A549 (cell line): ENCODE measurements at regions not wholly inside any gene's neighbourhood (a gene's known extent, or its start where the extent isn't known, plus 50 kb on each side); places are given as distances from the start of the nearest gene placed in this dataset.
"Not testable (repeated sequence)": the region's sequence is repeated elsewhere in the genome, so short reads cannot be mapped to it uniquely, and the experiment has no call there.

ENCODE experiments used
- CEBPB ChIP-seq, 2 experiments: fragments of >200 bp in 1 of 2; sonication (Bioruptor Twin) in 1 of 2; formaldehyde crosslinking in 1 of 2; IDR thresholded peaks; 2 replicates each; pipeline ENCODE4 v1.6.1; 2012 to 2016
- CTCF ChIP-seq: fragments of >200 bp; sonication (Bioruptor Twin); formaldehyde crosslinking; IDR thresholded peaks from 3 replicates; pipeline ENCODE4 v1.5.1; 2016
- EP300 ChIP-seq, 2 experiments: fragments of >200 bp; sonication (Bioruptor Twin); formaldehyde crosslinking; IDR thresholded peaks; 2 replicates in 1 of 2; 3 replicates in 1 of 2; pipeline ENCODE4 v1.6.1; 2016 to 2017
- MAX ChIP-seq: IDR thresholded peaks from 2 replicates; pipeline ENCODE4 v1.6.1; 2012
- NFE2L2 ChIP-seq: fragments of 150-350 bp; conservative IDR thresholded peaks from 2 replicates; pipeline ENCODE4 v1.6.1; 2014; ENCODE audit warnings: low read length
- NPAS2 ChIP-seq: fragments of 250-450 bp; sonication (Bioruptor Pico); IDR thresholded peaks from 2 replicates; pipeline ENCODE4 v1.8.0; 2022; ENCODE audit warnings: mild to moderate bottlenecking, moderate library complexity, borderline replicate concordance
- PBX3 ChIP-seq: IDR thresholded peaks from 2 replicates; pipeline ENCODE4 v1.6.1; 2012
- POLR2A ChIP-seq: IDR thresholded peaks from 2 replicates; pipeline ENCODE4 v1.6.1; 2012; ENCODE audit warnings: mild to moderate bottlenecking, low read length
- RFX5 ChIP-seq: fragments of 450-650 bp; IDR thresholded peaks from 2 replicates; pipeline ENCODE4 v1.7.1; 2014; ENCODE audit warnings: antibody characterized with exemption, mild to moderate bottlenecking, moderate library complexity
- USF2 ChIP-seq: fragments of 450-650 bp; IDR thresholded peaks from 2 replicates; pipeline ENCODE4 v1.6.1; 2014; ENCODE audit warnings: antibody characterized with exemption
- ZSCAN20 ChIP-seq: fragments of 250-450 bp; sonication (Bioruptor Pico); IDR thresholded peaks from 2 replicates; pipeline ENCODE4 v1.8.0; 2022; ENCODE audit warnings: mild to moderate bottlenecking, moderate library complexity

- TF ChIP-seq CTCF; POLR2A; NFE2L2; ZSCAN20 (CRISPR knock-in tag); MAX; EP300 (IDR thresholded peaks at IDR 0.05); USF2; RFX5; CEBPB (IDR thresholded peaks at IDR 0.05); NPAS2 (CRISPR knock-in tag); PBX3: not testable (repeated sequence)
Measured at GRCh38 chr1:199843096-199843495, 184.4 kb upstream of the NR5A2 start.
